ENCODE measurements at regions not wholly inside any gene's neighbourhood (a gene's known extent, or its start where the extent isn't known, plus 50 kb on each side); places are given as distances from the start of the nearest gene placed in this dataset.

DNA sequence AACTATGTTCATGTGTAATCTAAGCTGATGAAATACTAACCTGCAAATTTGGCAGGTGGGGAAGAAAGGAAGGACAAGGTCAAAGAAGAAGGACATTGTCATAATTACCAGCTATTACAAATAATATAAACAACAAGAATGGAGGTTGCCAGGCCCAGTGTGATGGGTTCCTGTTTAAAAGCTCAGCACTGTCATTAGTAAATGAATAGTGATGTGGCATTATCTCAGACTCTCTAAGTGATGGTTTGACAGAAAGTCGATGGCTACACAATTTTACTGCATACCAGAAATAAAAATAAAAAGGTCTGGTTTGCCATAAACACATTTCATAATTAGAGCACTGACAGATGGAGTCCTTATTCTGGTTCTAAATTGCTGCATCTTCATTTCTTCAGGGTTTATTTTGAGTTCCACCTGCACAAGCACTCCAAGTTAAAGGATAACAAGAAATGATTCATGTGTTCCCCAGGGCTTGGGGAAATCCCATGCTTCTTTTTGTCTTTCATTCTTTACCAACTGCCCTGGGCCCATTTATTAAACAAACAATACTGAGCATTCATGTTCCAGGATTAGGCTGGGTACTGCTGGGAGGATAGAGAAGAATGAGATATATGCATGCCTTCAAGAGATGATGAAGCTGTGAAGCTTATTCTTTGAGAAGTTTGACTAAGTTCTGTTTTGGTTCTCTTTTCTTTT lies 367.8 kb upstream of the RASGEF1B start:
- TF ChIP-seq, protein P1, sequence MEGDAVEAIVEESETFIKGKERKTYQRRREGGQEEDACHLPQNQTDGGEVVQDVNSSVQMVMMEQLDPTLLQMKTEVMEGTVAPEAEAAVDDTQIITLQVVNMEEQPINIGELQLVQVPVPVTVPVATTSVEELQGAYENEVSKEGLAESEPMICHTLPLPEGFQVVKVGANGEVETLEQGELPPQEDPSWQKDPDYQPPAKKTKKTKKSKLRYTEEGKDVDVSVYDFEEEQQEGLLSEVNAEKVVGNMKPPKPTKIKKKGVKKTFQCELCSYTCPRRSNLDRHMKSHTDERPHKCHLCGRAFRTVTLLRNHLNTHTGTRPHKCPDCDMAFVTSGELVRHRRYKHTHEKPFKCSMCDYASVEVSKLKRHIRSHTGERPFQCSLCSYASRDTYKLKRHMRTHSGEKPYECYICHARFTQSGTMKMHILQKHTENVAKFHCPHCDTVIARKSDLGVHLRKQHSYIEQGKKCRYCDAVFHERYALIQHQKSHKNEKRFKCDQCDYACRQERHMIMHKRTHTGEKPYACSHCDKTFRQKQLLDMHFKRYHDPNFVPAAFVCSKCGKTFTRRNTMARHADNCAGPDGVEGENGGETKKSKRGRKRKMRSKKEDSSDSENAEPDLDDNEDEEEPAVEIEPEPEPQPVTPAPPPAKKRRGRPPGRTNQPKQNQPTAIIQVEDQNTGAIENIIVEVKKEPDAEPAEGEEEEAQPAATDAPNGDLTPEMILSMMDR (IDR thresholded peaks at IDR 0.05): no peak
- no peak for TF ChIP-seq POLR2A (IDR thresholded peaks at IDR 0.05; ENCODE audit: low read depth)
